Brain microvascular endothelial cell (primary cell): ENCODE measurements at regions not wholly inside any gene's neighbourhood (a gene's known extent, or its start where the extent isn't known, plus 50 kb on each side); places are given as distances from the start of the nearest gene placed in this dataset.

Experiments
- DNase-seq: peaks from one replicate; pipeline ENCODE4 v3.0.0-alpha.2; 2020
- H3K27ac ChIP-seq: fragments of 250-450 bp; sonication (Bioruptor Pico); 2 replicates; pipeline ENCODE4 v1.5.1; 2020; ENCODE audit warnings: mild to moderate bottlenecking, moderate library complexity
- H3K27me3 ChIP-seq: fragments of 250-450 bp; sonication (Bioruptor Pico); replicated peaks from 2 replicates; pipeline ENCODE4 v1.5.1; 2020; ENCODE audit warnings: mild to moderate bottlenecking
- H3K36me3 ChIP-seq: fragments of 250-450 bp; sonication (Bioruptor Pico); replicated peaks from 2 replicates; pipeline ENCODE4 v1.5.1; 2020; ENCODE audit warnings: mild to moderate bottlenecking
- H3K4me3 ChIP-seq: 2 replicates; pipeline ENCODE4 v1.5.1; 2011; ENCODE audit warnings: low read depth, mild to moderate bottlenecking, control low read depth, low read length, moderate library complexity
- CTCF ChIP-seq: IDR thresholded peaks from 2 replicates; pipeline ENCODE4 v1.5.1; 2011; ENCODE audit warnings: low read depth, mild to moderate bottlenecking, moderate library complexity, low read length, control low read depth, inconsistent platforms; ENCODE audit errors: missing control alignments
- in situ Hi-C: cut with HindIII; loops from 2 replicates; pipeline ENCODE4 v1.10.0; 2017; ENCODE audit warnings: low sequenced_read_pairs, low pct_ligation_motif_present

- Histone ChIP-seq H3K36me3 (no peaks in the 10 kb centered on the region), H3K4me3 (no peak overlapping the region), H3K27me3 (no peaks in the 10 kb centered on the region), H3K27ac (no peak overlapping the region)
- no peak for TF ChIP-seq CTCF
- in situ Hi-C loops: no loop called here
- DNase-seq: no peak
Measured at GRCh38 chr18:68342039-68342659, 372.8 kb downstream of the TMX3 start.

GRCh38 chr18:68340606-68341005 is 374.3 kb downstream of the TMX3 start:
- in situ Hi-C loops: no loop called here
- DNase-seq: no peak
- no peaks in the 10 kb centered on the region for H3K27me3 ChIP-seq
- H3K36me3 ChIP-seq: no peaks in the 10 kb centered on the region
- H3K27ac ChIP-seq: no peak overlapping the region
- H3K4me3 ChIP-seq: no peak overlapping the region
- TF ChIP-seq CTCF: no peak

- H3K27me3 ChIP-seq: no peaks in the 10 kb centered on the region
- in situ Hi-C loops: no loop called here
- H3K27ac ChIP-seq: no peak overlapping the region
- no peaks in the 10 kb centered on the region for H3K36me3 ChIP-seq
- DNase-seq: no peak
- no peak for TF ChIP-seq CTCF
- no peak overlapping the region for H3K4me3 ChIP-seq
Measured at GRCh38 chr18:68330658-68331057, 384.2 kb downstream of the TMX3 start.

GRCh38 chr18:68323921-68324320 is 391.0 kb downstream of the TMX3 start:
- in situ Hi-C loops: no loop called here
- no peak overlapping the region for H3K4me3 ChIP-seq
- no peaks in the 10 kb centered on the region for H3K27me3 ChIP-seq
- TF ChIP-seq CTCF: no peak
- H3K36me3 ChIP-seq: no peaks in the 10 kb centered on the region
- no peak overlapping the region for H3K27ac ChIP-seq
- DNase-seq: no peak

GRCh38 chr18:68316636-68317035 is 398.3 kb downstream of the TMX3 start:
- no peak overlapping the region for H3K27ac ChIP-seq
- TF ChIP-seq CTCF: no peak
- in situ Hi-C loops: no loop called here
- no peaks in the 10 kb centered on the region for H3K27me3 ChIP-seq
- no peaks in the 10 kb centered on the region for H3K36me3 ChIP-seq
- DNase-seq: no peak
- H3K4me3 ChIP-seq: peak overlapping the region; percentile 6

- DNase-seq: peak; percentile 20
- Histone ChIP-seq H3K27me3 (no peaks in the 10 kb centered on the region), H3K27ac (no peak overlapping the region), H3K4me3 (no peak overlapping the region), H3K36me3 (no peaks in the 10 kb centered on the region)
- no peak for TF ChIP-seq CTCF
- in situ Hi-C loops: no loop called here
Measured at GRCh38 chr18:68314403-68314802, 400.5 kb downstream of the TMX3 start.
